Activated T-cell treated with anti-CD3 and anti-CD28 coated beads for 48 hours (primary cell): ENCODE measurements at regions not wholly inside any gene's neighbourhood (a gene's known extent, or its start where the extent isn't known, plus 50 kb on each side); places are given as distances from the start of the nearest gene placed in this dataset.
"Not testable (repeated sequence)": the region's sequence is repeated elsewhere in the genome, so short reads cannot be mapped to it uniquely, and the experiment has no call there.

Source experiments
- DNase-seq: peaks from one replicate; pipeline ENCODE4 v3.0.0-alpha.2; 2020; ENCODE audit warnings: low read depth

GRCh38 chr12:91887957-91888356, 257.7 kb downstream of the BTG1 start:
- no peak for DNase-seq

- DNase-seq: no peak
Observed at GRCh38 chr12:91885851-91886731, 259.6 kb downstream of the BTG1 start.

- no peak for DNase-seq
Observed at GRCh38 chr12:91884230-91884629, 261.4 kb downstream of the BTG1 start.

- DNase-seq: no peak
Observed at GRCh38 chr12:91883811-91884210, 261.8 kb downstream of the BTG1 start.

GRCh38 chr12:91882910-91883309, 262.7 kb downstream of the BTG1 start:
- DNase-seq: no peak

- no peak for DNase-seq
Observed at GRCh38 chr12:91880528-91880927, 265.1 kb downstream of the BTG1 start.

- DNase-seq: no peak
Observed at GRCh38 chr12:91877456-91878235, 268.0 kb downstream of the BTG1 start.

GRCh38 chr12:91877022-91877421, 268.6 kb downstream of the BTG1 start:
- peak; percentile 54 for DNase-seq

- not testable (repeated sequence) for DNase-seq
Observed at GRCh38 chr12:91875671-91876070, 270.0 kb downstream of the BTG1 start.

- DNase-seq: no peak
Observed at GRCh38 chr12:91874086-91874865, 271.4 kb downstream of the BTG1 start.

GRCh38 chr12:91871751-91872150, 273.9 kb downstream of the BTG1 start:
- DNase-seq: no peak

- no peak for DNase-seq
Observed at GRCh38 chr12:91870872-91871707, 274.6 kb downstream of the BTG1 start.

- no peak for DNase-seq
Observed at GRCh38 chr12:91868054-91868453, 277.6 kb downstream of the BTG1 start.

- DNase-seq: no peak
Observed at GRCh38 chr12:91866566-91866965, 279.1 kb downstream of the BTG1 start.

- DNase-seq: no peak
Observed at GRCh38 chr12:91863702-91864101, 281.9 kb downstream of the BTG1 start.

GRCh38 chr12:91861554-91861953, 284.1 kb downstream of the BTG1 start:
- no peak for DNase-seq

- no peak for DNase-seq
Observed at GRCh38 chr12:91859347-91859746, 286.3 kb downstream of the BTG1 start.

GRCh38 chr12:91857813-91858542, 287.7 kb downstream of the BTG1 start:
- no peak for DNase-seq

- DNase-seq: no peak
Observed at GRCh38 chr12:91854725-91855124, 290.9 kb downstream of the BTG1 start.

GRCh38 chr12:91853350-91854127, 292.1 kb downstream of the BTG1 start:
- DNase-seq: no peak
